MM.1S (cell line): ENCODE measurements at regions not wholly inside any gene's neighbourhood (a gene's known extent, or its start where the extent isn't known, plus 50 kb on each side); places are given as distances from the start of the nearest gene placed in this dataset.

Source experiments
- DNase-seq: peaks from one replicate; pipeline ENCODE4 v3.0.0-alpha.2; 2015
- H2AFZ ChIP-seq: fragments of 300-600 bp; sonication (generic); 2 replicates; pipeline ENCODE4 v1.6.0; 2016; ENCODE audit warnings: antibody characterized with exemption, low read length
- H3F3A ChIP-seq: fragments of 300-600 bp; sonication (generic); 2 replicates; pipeline ENCODE4 v1.6.1; 2016; ENCODE audit warnings: mild to moderate bottlenecking, antibody characterized with exemption, low read length, moderate library complexity, mixed read lengths; ENCODE audit not compliant: insufficient read depth
- H3K27ac ChIP-seq: fragments of 300-600 bp; sonication (generic); 2 replicates; pipeline ENCODE4 v1.5.1; 2016; ENCODE audit warnings: mild to moderate bottlenecking, low read length
- H3K27me3 ChIP-seq: fragments of 300-600 bp; sonication (generic); replicated peaks from 2 replicates; pipeline ENCODE4 v1.6.0; 2016; ENCODE audit warnings: low read length; ENCODE audit not compliant: insufficient read depth
- H3K36me3 ChIP-seq: fragments of 300-600 bp; sonication (generic); replicated peaks from 2 replicates; pipeline ENCODE4 v1.6.1; 2016; ENCODE audit warnings: mild to moderate bottlenecking, low read length, mixed read lengths; ENCODE audit not compliant: insufficient read depth
- H3K4me1 ChIP-seq: fragments of 300-600 bp; sonication (generic); 2 replicates; pipeline ENCODE4 v1.6.1; 2016; ENCODE audit warnings: low read length, mixed read lengths
- H3K4me2 ChIP-seq: fragments of 300-600 bp; sonication (generic); 2 replicates; pipeline ENCODE4 v1.6.0; 2016; ENCODE audit warnings: low read depth, low read length
- H3K4me3 ChIP-seq: fragments of 300-600 bp; sonication (generic); 2 replicates; pipeline ENCODE4 v1.5.1; 2016; ENCODE audit warnings: low read length, mixed read lengths
- H3K79me2 ChIP-seq: fragments of 300-600 bp; sonication (generic); 2 replicates; pipeline ENCODE4 v1.6.1; 2016; ENCODE audit warnings: mixed run types, low read length, mixed read lengths
- H3K9ac ChIP-seq: fragments of 300-600 bp; sonication (generic); 2 replicates; pipeline ENCODE4 v1.6.1; 2016; ENCODE audit warnings: low read length, mixed read lengths
- H3K9me2 ChIP-seq: fragments of 300-600 bp; sonication (generic); replicated peaks from 2 replicates; pipeline ENCODE4 v1.6.1; 2016; ENCODE audit warnings: mild to moderate bottlenecking, low read length, mixed read lengths; ENCODE audit not compliant: insufficient read depth
- H3K9me3 ChIP-seq: fragments of 300-600 bp; sonication (generic); replicated peaks from 2 replicates; pipeline ENCODE4 v1.6.1; 2016; ENCODE audit warnings: mild to moderate bottlenecking, low read length, mixed read lengths; ENCODE audit not compliant: insufficient read depth
- H4K20me1 ChIP-seq: fragments of 300-600 bp; sonication (generic); 2 replicates; pipeline ENCODE4 v1.6.1; 2016; ENCODE audit warnings: mild to moderate bottlenecking, low read length, moderate library complexity, mixed read lengths; ENCODE audit not compliant: insufficient read depth
- EZH2 ChIP-seq: fragments of 300-600 bp; sonication (generic); optimal IDR thresholded peaks from 2 replicates; pipeline ENCODE3; 2017; ENCODE audit warnings: low read depth, mild to moderate bottlenecking, antibody characterized with exemption, low read length, mixed read lengths
- EZH2phosphoT487 ChIP-seq: fragments of 300-600 bp; sonication (generic); IDR thresholded peaks from 2 replicates; pipeline ENCODE4 v1.6.1; 2018; ENCODE audit warnings: antibody characterized with exemption, low read length
- TF ChIP-seq, protein P1 (sequence below): fragments of 300-600 bp; sonication (generic); IDR thresholded peaks from 2 replicates; pipeline ENCODE4 v1.5.1; 2016; ENCODE audit warnings: antibody characterized with exemption, low read length, mixed read lengths

DNA sequence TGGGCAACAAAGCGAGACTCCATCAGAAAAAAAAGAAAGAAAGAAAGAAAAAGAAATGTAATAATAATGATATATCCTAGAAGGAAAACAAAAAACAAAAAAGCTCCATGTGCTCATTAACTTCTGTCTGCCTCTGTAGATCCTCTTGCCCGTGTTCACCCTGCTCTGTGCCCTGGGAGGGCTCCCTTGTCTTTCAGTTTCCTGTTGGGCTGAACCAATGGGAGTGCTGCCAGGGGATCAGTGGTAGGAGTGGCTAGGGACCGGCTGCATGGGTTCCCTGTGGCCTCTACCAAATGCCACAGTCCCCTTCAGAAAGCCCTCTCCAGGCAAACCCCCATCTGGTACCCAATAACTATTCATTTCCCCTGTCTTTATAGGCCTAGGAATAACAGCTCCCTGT is 51.8 kb upstream of the PARD3 start:
- no peaks in the 10 kb centered on the region for H3K9me2 ChIP-seq
- no peak overlapping the region for H3K4me3 ChIP-seq
- H4K20me1 ChIP-seq = no peaks in the 10 kb centered on the region
- H3K9ac ChIP-seq = no peak overlapping the region
- H3K79me2 ChIP-seq = no peaks in the 10 kb centered on the region
- TF ChIP-seq, protein P1, sequence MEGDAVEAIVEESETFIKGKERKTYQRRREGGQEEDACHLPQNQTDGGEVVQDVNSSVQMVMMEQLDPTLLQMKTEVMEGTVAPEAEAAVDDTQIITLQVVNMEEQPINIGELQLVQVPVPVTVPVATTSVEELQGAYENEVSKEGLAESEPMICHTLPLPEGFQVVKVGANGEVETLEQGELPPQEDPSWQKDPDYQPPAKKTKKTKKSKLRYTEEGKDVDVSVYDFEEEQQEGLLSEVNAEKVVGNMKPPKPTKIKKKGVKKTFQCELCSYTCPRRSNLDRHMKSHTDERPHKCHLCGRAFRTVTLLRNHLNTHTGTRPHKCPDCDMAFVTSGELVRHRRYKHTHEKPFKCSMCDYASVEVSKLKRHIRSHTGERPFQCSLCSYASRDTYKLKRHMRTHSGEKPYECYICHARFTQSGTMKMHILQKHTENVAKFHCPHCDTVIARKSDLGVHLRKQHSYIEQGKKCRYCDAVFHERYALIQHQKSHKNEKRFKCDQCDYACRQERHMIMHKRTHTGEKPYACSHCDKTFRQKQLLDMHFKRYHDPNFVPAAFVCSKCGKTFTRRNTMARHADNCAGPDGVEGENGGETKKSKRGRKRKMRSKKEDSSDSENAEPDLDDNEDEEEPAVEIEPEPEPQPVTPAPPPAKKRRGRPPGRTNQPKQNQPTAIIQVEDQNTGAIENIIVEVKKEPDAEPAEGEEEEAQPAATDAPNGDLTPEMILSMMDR = no peak
- TF ChIP-seq EZH2phosphoT487 (no peak), EZH2 (no peak)
- no peak overlapping the region for H3K4me2 ChIP-seq
- H3K27me3 ChIP-seq = no peaks in the 10 kb centered on the region
- H3K9me3 ChIP-seq = no peaks in the 10 kb centered on the region
- peaks cover 13% of the 10 kb centered on the region; the same call in 1 of the 2 replicates for H3K4me1 ChIP-seq
- no peaks in the 10 kb centered on the region for H3K36me3 ChIP-seq
- H3F3A ChIP-seq = no peaks in the 10 kb centered on the region
- H2AFZ ChIP-seq = no peak overlapping the region
- no peak for DNase-seq
- no peak overlapping the region for H3K27ac ChIP-seq
